ENCODE measurements at regions not wholly inside any gene's neighbourhood (a gene's known extent, or its start where the extent isn't known, plus 50 kb on each side); places are given as distances from the start of the nearest gene placed in this dataset.
"Not testable (repeated sequence)": the region's sequence is repeated elsewhere in the genome, so short reads cannot be mapped to it uniquely, and the experiment has no call there.

DNA sequence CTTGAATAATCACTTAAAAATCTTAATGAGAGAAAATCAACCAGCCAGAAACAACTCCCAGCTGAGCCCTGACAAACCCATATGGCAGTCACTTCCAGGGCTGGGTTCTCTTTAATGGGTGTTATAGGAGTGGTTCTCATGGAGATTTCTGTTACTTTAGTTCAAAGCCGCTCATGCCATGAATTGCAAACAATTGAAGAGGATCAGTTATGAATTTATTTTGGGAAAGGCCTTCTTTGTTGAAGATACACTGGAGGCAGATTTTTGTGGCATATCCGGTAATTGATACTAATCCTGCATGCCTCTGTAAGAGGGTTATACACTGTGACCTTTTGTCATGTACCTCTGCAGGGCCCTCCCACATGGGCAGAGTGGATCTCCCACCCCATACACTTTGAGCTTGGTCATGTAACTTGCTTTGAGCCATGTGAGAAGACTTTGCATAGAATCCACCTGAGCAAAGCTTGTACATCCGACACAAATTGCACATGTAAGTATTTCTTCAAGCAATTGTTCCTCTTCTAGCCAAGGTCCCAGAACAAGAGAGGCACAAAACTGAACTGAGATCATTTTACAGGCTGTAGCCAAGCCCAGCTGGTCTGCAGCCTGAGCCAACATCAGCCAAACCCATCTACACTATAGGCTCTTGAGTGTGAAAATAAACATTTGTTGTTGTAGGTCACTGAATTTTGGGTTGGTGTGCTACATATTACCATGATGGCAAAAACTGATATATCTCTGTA is 492.3 kb downstream of the PREX1 start:
- DNase-seq (ENCODE audit: low spot score) (no peak), FAIRE-seq (no peak)

DNA sequence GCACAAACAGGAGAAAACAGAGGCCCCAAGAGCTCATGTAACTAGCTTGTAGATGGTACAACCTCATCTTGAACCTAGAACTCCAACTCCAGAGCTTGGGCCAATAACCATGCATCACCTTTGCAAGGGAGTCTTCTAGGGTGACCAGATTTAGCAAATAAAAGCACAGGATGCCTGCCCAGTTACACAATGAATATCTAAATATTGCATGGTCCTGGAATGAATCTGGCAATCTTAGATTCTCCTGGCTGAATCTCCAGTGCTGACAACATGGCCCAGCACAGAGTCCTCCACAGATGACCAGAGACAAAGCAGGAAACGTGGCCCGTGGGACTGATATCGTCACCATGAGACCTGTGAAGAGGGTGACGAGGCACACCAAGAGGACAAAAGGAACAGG is 494.1 kb downstream of the PREX1 start:
- DNase-seq (ENCODE audit: low spot score), result no peak
- no peak for FAIRE-seq

DNA sequence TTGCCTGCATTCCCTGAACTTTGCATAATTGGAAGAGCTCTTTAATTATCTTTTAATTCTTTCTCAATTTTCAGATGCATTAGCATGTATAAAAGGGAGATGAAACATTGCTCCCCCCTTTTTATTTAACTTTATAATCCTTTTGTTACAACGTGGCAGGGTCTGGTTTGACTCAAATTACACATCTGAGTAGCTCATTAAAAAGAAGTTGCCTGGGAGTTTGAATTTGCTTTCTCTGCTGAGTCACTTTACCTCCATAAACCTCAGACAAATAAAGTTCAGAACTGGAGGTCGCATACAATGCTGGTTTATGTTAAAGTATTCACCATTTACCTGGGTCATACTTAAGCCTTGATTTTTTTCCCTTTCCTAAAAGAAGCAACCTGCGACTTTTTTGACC is 495.2 kb downstream of the PREX1 start:
- no peak for FAIRE-seq
- no peak for DNase-seq (ENCODE audit: low spot score)

DNA sequence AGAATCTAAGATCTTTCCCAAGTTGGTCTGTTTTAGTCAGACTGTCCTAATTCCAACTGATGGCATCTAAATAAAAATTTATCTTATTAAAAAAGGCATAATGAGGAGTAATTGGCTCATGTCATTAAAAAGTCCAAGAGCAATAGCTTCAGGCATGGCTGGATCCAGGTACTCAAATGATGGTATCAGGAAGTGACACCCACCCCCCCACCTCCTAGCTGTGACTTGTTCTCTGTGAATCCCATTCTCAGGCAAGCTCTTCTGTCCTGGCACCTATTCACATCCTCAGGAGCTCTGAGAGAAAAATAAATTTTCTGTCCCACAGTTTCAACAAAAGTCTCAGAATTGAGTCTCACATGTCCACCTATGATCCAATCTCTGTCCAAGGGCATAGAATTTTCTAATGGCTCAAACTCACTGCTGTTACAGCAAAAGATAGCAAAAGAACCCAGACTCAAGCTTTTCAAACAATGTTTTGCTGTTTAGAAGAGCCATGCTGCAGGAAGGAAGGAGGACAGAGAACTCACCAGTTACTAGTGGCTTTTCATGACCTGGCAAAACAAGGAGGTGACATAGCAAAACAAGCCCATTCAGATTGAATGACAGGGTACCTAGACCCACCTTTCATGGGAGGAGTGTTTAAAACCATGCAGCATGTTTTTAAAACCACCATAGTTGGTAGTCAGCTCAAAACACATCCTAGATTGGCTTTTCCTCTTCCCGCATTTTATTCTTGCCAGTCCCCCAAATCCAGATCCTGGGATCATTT is 496.1 kb downstream of the PREX1 start:
- DNase-seq (ENCODE audit: low spot score) (no peak), FAIRE-seq (no peak)

DNA sequence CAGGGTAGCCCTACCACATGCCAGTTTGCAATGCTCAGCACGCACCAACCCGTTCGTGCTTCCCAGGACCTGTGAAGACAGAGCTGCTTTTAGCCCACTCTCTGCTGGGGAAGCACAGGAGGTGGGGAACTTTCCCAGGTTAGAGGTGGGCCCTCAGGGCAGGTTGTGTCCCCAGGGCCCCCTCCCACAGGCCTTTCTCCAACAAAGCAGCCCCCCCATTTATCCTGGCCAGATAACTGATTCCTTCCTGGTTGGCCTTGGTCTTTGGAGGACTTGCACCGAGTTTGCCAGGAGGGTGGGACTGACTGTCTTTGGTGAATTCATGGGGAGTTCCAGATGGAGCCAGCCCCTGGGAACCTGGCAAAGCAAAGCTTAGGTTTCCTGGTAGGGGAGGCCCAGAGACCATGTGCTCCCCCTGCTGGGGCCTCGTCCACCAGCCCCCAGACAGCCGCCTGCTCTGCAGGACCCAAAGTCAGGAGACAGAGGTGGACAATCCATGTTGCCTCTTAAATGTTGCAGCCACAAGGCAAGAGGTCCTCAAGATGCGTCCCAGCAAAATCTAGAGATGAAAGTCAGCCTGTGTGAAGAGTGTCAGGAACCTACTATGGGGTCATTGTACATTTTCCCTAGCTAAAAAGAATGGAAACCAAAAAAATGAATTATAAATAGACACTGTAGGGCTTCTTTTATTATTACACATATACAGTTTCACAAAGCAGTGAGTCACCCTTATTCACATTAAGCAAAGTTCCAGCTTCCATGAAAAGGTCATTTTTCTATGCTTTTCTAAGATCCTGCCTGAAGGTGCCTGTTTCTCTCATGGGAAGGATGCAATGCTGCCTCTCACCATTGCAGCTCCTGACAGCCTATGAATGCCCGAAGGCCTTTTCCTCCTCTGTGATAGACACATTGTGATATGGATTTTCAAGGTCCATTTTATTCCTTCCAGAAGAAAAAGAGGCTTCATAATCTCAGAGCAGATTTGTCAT is 497.8 kb downstream of the PREX1 start:
- FAIRE-seq (no peak), DNase-seq (ENCODE audit: low spot score) (peak; percentile 46)

DNA sequence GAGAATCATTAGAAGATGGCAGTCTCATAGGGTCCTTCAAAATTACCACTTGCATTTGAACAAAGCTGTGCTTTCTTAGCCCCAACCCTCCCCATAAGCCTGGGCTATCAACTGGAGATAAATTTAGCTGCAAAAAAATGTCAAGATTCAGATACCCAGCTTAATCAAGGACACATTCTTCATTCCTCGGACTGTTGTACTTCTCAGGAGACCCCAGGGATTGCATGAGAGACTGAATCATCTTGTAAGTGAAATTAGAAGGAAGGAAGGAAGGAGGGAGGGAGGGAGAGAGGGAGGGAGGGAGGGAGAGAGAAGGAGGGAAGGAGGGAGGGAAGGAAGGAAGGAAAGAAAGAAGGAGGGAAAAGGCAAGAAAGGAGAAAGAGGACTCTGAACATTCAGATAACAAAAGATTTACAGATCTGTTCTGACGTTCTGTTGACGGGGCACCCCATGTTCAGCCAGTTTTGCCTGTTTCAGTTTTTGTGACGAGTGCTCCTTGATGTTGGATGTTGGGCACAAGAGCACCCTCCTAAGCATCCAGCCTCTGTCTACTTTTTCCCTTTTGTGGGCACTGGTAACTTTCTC is 498.7 kb downstream of the PREX1 start:
- DNase-seq (ENCODE audit: low spot score) (no peak), FAIRE-seq (no peak)

DNA sequence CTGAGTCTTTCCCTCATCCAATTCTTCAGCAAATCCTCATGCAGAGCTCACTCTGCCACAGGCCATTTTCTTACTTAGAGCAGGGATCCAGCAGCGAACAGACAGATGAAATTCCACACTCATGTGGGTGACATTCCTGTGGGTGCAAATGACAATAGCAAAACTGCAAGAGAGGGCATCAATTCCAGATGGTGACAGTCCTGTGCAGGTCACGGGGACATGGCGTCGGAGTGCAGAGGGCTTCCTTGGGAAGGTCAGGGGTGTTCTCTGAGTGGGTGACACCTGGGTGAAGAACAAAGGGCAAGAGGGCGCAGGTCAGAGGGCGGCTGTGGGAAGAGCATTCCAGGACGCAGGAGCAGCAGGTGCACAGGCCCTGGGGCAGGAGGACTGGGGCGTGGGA is 500.0 kb downstream of the PREX1 start:
- DNase-seq (ENCODE audit: low spot score), result not testable (repeated sequence)
- FAIRE-seq, result peak; percentile 99

DNA sequence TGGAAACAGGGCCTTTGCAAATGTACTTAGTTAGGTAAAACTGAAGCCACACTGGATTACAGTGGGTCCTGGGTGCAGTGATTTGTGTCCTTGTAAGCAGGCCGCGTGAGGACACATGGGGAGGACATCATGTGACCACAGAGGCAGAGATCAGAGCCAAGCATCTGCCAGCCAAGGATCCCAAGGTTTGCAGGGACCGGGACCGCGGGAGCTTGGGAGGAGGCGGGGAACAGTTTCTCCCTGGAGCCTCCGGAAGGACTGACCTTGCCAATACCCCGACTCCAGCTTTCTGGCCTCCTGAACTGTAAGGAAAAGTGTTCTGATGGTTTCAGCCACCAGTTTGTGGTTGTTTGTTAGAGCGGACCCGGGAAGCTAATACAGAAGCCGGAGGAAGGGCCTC is 500.9 kb downstream of the PREX1 start:
- DNase-seq (ENCODE audit: low spot score), result no peak
- no peak for FAIRE-seq

DNA sequence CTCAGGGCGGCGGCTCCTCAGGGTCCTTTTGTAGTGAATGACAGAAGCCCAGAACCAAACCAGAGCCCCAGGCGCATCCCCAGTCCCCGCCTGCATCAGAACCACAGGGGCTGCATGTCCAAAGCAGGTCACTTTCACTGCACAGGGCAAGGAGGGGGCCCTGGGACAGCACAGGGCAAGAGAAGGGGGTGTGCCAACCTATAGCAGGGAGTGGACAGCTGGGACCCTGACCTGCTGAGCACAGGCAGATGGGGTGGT is 501.4 kb downstream of the PREX1 start:
- FAIRE-seq (no peak), DNase-seq (ENCODE audit: low spot score) (no peak)

DNA sequence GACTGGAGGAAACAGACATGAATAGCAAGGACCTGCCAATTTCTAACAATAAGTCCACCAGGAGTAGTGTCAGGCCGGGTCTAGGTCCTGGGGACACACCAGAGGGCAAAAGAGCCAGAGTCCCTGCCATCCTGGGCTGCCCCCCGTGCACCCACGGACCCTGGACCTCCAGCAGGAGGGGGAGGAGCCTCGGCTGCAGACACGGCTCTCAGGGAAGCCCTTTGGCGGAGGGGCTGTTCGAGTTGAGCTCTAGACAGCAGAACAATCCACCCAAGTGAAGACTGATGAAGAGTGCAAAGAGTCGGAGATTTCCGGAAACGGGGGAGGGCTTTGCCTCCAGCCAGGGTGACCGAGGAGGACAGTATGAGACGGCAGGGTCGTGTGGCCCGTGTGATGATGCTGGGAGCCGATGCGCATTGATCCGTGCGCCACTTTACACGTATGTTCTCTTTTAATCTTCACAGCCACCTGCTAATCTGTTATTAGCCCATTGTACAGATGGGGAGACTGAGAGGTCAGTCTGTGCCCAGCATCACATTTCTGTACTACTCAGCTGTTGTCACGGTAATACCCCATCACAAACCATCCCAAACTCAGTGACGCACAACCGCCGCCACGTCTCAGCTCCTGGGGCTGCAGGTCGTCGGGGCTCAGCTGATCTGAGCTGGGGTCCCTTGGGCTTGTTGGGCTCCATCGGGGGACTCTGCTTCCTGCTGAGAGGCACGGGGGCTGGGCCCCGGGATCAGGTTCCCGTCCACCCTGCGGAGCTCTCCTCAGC is 502.0 kb downstream of the PREX1 start:
- DNase-seq (ENCODE audit: low spot score), result no peak
- no peak for FAIRE-seq

DNA sequence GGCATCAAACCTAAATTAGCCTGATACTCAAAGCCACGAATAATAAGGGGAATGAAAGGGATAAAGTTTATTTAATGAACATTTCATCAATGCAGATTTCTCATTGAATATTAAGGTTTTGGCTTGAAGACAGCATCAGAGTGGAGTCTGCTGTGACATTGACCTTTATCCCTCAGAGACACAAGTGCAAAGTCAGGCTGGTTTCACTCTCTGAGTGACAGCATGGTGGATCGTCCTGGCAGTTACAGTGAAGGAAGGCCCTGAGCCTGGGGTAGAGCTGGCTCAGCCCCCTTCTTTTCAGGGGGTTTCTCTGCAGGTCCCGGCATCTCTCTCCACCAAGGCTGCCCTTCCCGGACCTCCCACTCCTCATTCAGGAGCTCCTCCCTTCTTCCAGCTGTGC is 503.1 kb downstream of the PREX1 start:
- FAIRE-seq, result no peak
- DNase-seq (ENCODE audit: low spot score), result no peak

DNA sequence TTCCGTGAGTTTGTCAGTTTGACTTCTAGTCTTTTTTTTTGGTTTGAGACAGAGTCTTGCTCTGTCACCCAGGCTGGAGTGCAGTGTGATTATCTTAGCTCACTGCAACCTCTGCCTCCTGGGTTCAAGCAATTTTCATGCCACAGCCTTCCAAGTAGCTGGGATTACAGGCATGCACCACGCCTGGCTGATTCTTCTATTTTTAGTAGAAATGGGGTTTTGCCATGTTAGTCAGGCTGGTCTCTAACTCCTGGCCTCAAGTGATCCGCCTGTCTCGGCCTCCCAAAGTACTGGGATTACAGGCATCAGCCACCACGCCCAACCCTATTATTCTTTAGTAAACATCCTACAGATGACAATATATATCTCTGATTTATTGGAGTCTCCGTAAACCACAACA is 506.5 kb downstream of the PREX1 start:
- DNase-seq (ENCODE audit: low spot score) (no peak), FAIRE-seq (no peak)

DNA sequence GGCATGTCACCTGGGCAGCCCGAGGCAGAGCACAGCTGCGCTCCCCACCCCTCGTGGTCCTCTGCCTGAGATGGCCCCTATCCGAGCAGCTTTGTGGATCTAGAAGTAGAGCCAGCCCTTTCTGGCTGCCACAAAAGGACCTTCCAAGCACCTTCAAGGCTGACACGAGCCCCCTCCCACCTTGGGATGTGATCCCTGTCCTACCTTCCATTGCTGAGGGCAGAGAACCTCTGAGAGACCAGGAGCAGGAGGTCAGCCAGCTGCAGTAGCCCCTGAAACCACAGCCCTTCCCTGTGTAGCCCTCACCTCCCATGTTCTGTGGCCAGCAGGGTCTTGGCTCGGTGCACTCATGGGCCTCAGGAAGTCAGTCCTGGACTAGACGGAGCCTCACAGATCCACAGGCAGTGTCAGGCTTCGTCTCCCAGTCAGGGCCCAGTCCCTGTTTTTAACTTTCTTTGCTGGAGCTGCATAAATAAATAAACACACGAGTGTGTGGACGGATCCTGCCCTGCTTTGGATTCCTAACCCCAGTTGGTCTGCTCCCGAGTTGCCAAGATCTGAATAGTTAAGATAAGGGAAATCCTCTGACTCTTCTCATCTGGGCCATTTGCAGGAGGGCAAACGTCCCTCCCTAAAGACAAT is 507.7 kb downstream of the PREX1 start:
- DNase-seq (ENCODE audit: low spot score) (no peak), FAIRE-seq (no peak)

DNA sequence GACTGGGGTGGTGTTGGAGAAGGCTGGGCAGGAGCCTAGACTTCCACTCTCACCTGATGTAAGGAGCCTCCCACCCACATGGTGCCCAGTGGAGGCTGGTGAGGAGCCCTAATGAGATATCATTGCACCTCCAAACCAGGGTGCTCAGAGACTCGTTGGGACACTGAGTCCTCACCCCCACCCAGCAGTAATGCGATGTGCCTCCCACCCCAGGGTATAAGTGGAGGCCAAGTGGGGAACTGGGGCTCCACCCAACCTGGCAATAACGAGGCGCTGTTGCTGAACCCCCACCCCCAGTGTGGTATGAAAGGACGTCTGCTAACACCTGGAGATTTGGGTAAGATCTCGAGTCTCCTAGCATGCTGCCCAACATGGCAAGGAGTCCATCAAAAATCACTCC is 510.2 kb downstream of the PREX1 start:
- FAIRE-seq (no peak), DNase-seq (ENCODE audit: low spot score) (no peak)

DNA sequence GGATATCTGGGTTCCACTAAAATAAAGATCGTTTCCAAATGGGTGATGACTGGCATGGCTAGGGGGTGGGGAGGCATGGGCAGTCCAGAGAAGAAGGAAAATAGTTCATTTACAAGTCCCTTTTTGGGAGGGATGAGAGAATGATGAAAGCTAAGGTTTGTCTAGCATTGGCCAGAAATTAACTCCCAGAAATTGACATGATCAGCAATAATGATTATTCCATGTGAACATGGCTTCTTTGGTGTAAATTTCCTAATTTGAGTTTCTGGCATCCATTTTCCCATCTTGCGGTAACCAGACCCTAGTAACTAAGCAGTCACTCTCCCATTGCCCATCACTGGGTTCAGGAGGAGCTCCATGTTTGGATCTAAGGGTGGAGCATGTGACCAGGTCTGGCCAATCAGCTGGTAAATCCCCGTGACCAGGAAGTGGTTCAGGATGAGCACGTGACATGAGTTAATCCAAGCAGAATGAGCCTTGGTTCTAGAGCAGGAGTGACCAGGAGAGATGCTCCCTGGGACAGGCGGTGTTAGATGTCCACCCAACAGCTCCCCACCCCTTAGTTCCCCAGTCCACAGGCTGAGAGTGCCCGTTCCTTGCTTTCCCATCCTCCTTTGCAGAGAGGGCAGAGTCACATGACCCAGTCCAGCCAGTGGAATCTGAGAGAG is 512.7 kb downstream of the PREX1 start:
- DNase-seq (ENCODE audit: low spot score), result no peak
- FAIRE-seq, result no peak

DNA sequence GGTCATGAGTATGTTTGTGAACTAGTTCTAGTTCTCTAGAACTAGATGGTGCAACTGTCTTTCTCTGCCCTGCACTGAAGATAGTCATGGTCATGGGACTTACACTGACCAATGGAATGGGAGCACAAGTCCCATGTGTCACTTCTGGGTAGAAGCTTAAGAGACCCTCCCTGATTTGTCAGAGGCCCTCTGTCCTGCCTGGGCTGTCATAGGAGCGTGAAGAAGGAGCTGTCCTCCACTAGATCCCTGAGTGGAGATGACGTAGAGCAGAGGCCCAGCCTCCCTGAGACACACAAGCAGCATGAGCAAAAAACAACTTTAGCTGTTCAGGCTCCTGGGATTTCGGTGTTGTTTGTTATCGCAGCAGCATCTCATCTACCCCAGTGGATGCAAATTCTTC is 514.5 kb downstream of the PREX1 start:
- DNase-seq (ENCODE audit: low spot score) (no peak), FAIRE-seq (no peak)

DNA sequence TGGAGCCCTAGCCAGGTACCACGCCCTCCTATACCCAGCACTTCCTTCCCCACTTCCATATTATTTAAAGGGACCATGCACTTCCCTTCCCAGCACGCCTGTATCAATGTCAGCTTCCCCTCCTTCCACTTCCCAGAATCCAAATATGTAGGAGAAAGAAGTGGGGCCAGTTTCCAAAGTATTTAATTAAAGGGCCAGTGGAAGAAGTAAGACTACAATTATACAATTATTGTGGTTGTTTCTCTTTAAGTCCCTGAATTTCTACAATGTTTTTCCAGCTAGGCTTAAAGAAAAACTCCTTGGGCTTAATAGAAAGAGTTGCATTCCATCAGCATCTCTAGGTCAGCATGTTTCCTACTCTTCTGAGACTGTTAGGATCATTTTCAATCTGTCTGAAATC is 515.8 kb downstream of the PREX1 start:
- no peak for DNase-seq (ENCODE audit: low spot score)
- FAIRE-seq, result no peak

DNA sequence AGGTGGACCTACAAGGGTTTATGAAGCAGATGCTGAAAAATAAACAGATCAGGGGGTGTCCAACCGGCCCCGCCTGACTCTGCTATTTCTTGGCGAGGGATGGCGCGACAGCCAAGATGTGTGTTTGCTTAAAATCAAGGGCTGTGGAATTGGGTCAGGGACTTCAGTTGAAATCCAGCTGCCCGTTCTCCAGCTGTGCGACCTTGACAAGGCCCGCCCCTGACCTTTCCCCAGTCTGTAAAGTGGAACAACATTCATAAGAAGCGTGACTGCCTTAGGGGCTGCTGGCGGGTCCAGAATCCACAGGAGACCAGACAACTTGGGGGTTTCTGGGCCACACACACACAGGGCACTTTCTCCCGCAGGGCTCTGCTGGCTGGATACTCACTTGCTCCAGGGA is 517.5 kb downstream of the PREX1 start:
- FAIRE-seq (no peak), DNase-seq (ENCODE audit: low spot score) (no peak)

DNA sequence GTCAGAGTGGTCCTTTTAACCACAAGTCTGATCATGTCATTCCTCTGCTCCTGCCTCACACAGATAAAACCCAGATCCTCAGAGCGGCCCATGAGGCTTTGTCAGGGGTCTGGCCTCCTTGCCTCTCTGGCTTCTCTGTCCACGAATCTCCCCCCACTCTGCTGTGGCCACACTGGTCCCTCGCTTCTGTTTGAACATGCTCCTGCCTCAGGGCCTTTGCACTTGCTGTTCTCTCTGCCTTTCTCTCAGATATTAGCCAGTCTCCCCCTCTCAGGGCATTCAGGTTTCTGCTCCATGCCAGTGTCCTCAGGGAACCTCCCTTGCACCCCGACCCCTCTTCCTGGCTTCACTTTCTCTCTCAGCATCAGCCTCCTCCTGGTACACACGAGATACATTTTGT is 518.5 kb downstream of the PREX1 start:
- FAIRE-seq, result no peak
- no peak for DNase-seq (ENCODE audit: low spot score)

DNA sequence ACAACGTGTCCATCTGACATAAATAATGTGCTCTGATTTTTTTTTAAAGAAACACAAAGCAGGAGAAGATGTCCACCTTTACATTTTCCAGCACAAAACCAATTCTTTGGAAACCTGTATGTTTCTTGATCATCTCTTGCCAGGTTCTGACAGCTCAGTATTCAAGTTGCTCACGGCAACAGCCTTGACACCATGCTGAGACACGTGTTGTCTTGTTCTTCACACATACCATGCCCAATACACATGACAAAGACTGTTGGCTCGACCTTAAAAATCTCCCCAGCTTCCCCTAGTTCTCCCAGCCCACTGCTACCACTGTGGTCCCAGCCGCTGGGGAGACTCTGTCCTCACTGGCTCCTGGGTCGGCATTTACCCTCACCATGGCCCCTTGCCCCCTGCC is 518.9 kb downstream of the PREX1 start:
- FAIRE-seq (no peak), DNase-seq (ENCODE audit: low spot score) (no peak)

Data from urothelium cell line (cell line).